GM21381 (cell line): ENCODE measurements at regions not wholly inside any gene's neighbourhood (a gene's known extent, or its start where the extent isn't known, plus 50 kb on each side); places are given as distances from the start of the nearest gene placed in this dataset.

Experiments
- ATAC-seq: cut with Tn5 transposase; IDR thresholded peaks from one replicate; pipeline ENCODE4 v1.9.1; 2021; ENCODE audit warnings: mild to moderate bottlenecking, moderate library complexity; ENCODE audit not compliant: unreplicated experiment

DNA sequence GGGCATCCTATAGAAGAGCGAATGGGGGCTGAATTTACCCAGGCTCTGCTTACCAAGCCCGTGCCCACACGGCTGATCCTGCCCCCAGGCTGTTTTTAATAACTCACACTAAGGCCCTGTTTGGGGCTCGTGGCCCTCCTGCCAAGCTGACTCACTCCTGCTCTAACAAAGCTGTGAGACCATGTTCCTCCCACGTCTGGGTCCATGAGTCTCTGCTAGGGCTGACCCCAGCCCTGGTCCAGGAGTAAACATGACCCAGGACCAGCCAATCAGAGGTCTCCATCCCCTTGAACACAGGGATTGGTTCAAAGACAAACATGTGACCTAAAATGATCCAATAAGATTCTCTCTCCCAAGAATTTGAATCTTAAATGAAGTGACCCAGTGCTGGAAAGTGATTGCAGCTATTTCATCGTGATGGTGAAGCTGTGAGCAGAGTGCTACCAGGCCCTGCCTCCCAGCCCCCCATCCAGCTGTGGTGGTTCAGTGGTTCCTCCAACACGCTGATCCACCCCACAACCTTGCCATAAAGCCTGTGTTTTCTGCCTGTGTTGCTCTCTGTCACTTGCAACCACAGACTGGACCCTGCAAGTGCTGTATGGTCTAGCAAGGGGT, 57.2 kb downstream of the C16orf82 start:
- no peak for ATAC-seq

DNA sequence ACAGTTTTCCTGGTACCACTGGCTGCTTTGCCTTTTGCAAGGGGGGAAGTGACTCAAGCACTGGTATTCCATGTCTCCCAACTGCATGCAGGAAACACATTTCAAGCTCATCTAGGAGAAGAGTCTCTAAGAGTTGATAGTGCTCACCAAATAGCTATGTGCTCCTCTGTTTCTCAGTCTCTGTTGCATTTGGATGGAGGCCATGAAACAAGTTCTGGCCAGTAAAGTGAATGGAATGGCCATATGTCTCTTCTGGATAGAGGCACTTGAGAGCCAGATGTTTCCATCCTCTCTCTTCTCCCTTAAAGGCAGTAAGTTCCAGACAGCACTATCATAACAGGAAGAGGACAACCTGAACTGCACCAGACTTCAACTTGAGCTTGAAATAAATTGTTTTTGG, 60.6 kb downstream of the C16orf82 start:
- no peak for ATAC-seq

GRCh38 chr16:27129401-27129800, 62.7 kb downstream of the C16orf82 start:
- no peak for ATAC-seq

DNA sequence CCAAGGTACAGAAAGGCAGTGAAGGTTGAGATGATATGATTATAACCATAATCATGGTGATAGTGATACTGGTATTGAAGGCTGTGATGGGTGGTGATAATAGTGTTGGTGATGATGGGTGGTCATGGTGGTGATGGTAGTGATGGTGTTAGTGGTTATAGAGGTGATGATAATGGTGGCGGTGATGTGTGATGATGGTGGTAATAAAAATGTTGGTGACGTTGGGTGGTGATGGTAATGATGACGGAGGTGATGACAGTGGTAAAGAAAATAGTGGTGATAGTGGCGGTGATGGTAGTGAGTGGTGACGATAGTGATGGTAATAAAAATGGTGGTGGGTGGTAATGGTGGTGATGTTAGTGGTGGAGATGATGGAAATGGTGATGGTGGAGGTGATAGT, 65.1 kb upstream of the KDM8 start:
- ATAC-seq, result no peak

DNA sequence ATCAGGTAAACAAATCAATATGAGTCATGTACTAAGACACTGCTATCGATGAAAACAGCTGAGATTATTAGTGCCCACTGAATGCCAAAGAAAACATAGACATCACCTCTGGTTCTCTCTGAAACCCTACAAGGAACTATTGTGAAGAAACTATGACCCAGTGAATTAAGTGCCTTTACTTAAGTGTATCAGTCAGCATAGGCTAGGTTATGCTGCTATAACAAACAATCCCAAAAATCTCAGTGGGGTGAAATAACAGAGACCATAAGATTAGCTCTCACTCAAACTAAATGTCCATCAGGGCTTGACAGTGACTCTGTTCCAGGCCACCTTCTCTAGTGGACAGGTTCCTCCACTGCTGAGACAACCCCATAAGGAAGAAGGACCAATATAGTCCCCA, 57.7 kb upstream of the KDM8 start:
- ATAC-seq, result no peak

GRCh38 chr16:27149986-27150385, 53.3 kb upstream of the KDM8 start:
- ATAC-seq, result peak; percentile 80

DNA sequence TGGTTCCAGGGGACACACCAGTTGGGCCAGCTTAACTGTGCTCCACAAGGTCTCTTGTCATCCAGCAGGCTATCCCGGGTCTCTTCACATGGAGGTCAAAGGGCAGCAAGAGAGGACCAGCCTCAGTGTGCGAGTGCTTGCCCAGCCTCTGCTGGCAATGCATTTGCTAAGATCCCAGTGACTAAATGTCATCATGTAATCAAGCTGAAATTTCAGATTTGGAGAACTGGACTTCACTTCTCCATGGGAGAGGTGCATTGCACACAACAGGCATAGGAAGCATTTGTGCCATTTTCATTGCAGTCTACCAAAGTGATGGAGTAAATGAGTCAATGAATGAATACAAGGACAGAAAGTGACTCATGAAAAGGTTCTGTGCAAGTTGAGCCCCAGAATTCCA, 51.2 kb upstream of the KDM8 start:
- no peak for ATAC-seq

DNA sequence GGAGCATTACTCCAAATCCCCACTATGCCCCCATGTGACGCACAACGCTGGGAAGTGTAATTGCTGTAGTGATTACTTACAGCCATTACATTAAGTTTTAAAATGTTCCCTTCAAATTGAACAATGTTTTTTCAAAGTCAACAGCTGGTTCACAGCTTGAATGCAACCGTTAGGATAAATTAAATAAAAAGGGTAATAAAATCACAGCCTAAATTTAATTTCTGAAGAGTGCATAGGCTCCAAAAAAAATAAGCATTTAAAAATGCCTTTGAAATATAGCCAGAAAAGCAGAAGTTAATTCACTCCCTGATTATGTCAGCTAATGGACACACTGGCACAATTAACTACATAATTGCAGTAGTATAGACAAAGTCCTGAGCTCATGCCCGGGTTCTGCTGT, 50.5 kb upstream of the KDM8 start:
- ATAC-seq, result no peak
